ENCODE measurements at regions not wholly inside any gene's neighbourhood (a gene's known extent, or its start where the extent isn't known, plus 50 kb on each side); places are given as distances from the start of the nearest gene placed in this dataset.

GRCh38 chr10:10007957-10008356 lies 1009.7 kb upstream of the CELF2 start:
- TF ChIP-seq CTCF (IDR thresholded peaks at IDR 0.05; ENCODE audit: insufficient read depth, low read length, poor library complexity, severe bottlenecking): no peak
- TF ChIP-seq EZH2phosphoT487 (conservative IDR thresholded peaks at IDR 0.05; ENCODE audit: low read length): no peak
